ENCODE measurements at regions not wholly inside any gene's neighbourhood (a gene's known extent, or its start where the extent isn't known, plus 50 kb on each side); places are given as distances from the start of the nearest gene placed in this dataset.
"Not testable (repeated sequence)": the region's sequence is repeated elsewhere in the genome, so short reads cannot be mapped to it uniquely, and the experiment has no call there.

GRCh38 chr10:43994539-43994938, 345.9 kb upstream of the ZNF32 start:
- no peaks in the 10 kb centered on the region for H3K27me3 ChIP-seq (ENCODE audit: insufficient read depth)
- no peaks in the 10 kb centered on the region for H3K36me3 ChIP-seq (replicated peaks in 1 of 2; ENCODE audit: control insufficient read depth in 1 of 2, insufficient read depth in 2 of 2, low read length in 1 of 2)
- no peaks in the 10 kb centered on the region for H3K79me2 ChIP-seq (ENCODE audit: insufficient read depth)
- H3K9ac ChIP-seq = no peak overlapping the region
- no peaks in the 10 kb centered on the region for H3F3A ChIP-seq (replicated peaks; ENCODE audit: insufficient read depth)
- no peak overlapping the region for H3K27ac ChIP-seq (ENCODE audit: low read depth in 2 of 2, low read length in 1 of 2)
- no peaks in the 10 kb centered on the region; a peak in 2 of 4 replicates for H3K4me1 ChIP-seq (ENCODE audit: control insufficient read depth in 1 of 2, insufficient read depth in 2 of 2, low read depth in 1 of 2, low read length in 1 of 2)
- H3K9me2 ChIP-seq = no peaks in the 10 kb centered on the region
- no peaks in the 10 kb centered on the region for H4K20me1 ChIP-seq (ENCODE audit: insufficient read depth)
- no peak overlapping the region for H3K4me2 ChIP-seq
- no peak for DNase-seq
- ChIA-PET POLR2A (no interaction called here), CTCF (no interaction called here)
- WGBS (ENCODE audit: low lambda C conversion rate) = 41% methylated on average over 2 of the region's 2 CpGs
- TF ChIP-seq MEF2A (IDR thresholded peaks at IDR 0.05; ENCODE audit: borderline replicate concordance, low read depth) = no peak
- TF ChIP-seq MAX (IDR thresholded peaks at IDR 0.05; ENCODE audit: low read depth) = no peak
- no peak for TF ChIP-seq YY1 (IDR thresholded peaks at IDR 0.05; ENCODE audit: low read depth)
- no peak for TF ChIP-seq RXRA (IDR thresholded peaks at IDR 0.05; ENCODE audit: borderline replicate concordance, low read depth)
- TF ChIP-seq NRF1 (IDR thresholded peaks at IDR 0.05; ENCODE audit: low read depth, low read length) = no peak
- no peak for TF ChIP-seq RFX5 (IDR thresholded peaks at IDR 0.05; ENCODE audit: low read length)
- no peak for TF ChIP-seq PBX3 (IDR thresholded peaks at IDR 0.05)
- no peak for TF ChIP-seq EZH2phosphoT487 (IDR thresholded peaks at IDR 0.05; ENCODE audit: borderline replicate concordance, low read depth)
- TF ChIP-seq REST (IDR thresholded peaks at IDR 0.05; ENCODE audit: low read depth, low read length) = no peak
- no peak for TF ChIP-seq USF2 (IDR thresholded peaks at IDR 0.05; ENCODE audit: borderline replicate concordance, low read depth, low read length)
- TF ChIP-seq IRF3 (IDR thresholded peaks at IDR 0.05; ENCODE audit: low read depth, low read length) = no peak
- TF ChIP-seq JUND (IDR thresholded peaks at IDR 0.05) = no peak
- TF ChIP-seq RCOR1 (IDR thresholded peaks at IDR 0.05; ENCODE audit: low read length) = no peak
- TF ChIP-seq RAD21 (IDR thresholded peaks at IDR 0.05; ENCODE audit: low read length) = no peak
- no peak for TF ChIP-seq ZBTB33 (IDR thresholded peaks at IDR 0.05; ENCODE audit: borderline replicate concordance, low read depth)
- TF ChIP-seq FOXJ3 (CRISPR knock-in tag; IDR thresholded peaks at IDR 0.05) = no peak
- TF ChIP-seq TCF12 (IDR thresholded peaks at IDR 0.05) = no peak
- no peak overlapping the region for H3K4me3 ChIP-seq (ENCODE audit: low read depth in 2 of 2, low read length in 1 of 2)
- no peaks in the 10 kb centered on the region for H3K9me3 ChIP-seq
- H2AFZ ChIP-seq (ENCODE audit: low read depth) = no peak overlapping the region

- H3K9me2 ChIP-seq; H3K9me3 ChIP-seq; H3K27me3 ChIP-seq (ENCODE audit: insufficient read depth); H3F3A ChIP-seq (replicated peaks; ENCODE audit: insufficient read depth); DNase-seq; POLR2A ChIA-PET; H3K27ac ChIP-seq (ENCODE audit: low read depth in 2 of 2, low read length in 1 of 2); H3K4me1 ChIP-seq (ENCODE audit: control insufficient read depth in 1 of 2, insufficient read depth in 2 of 2, low read depth in 1 of 2, low read length in 1 of 2); H3K9ac ChIP-seq; H3K4me2 ChIP-seq; H4K20me1 ChIP-seq (ENCODE audit: insufficient read depth); H2AFZ ChIP-seq (ENCODE audit: low read depth); H3K36me3 ChIP-seq (replicated peaks in 1 of 2; ENCODE audit: control insufficient read depth in 1 of 2, insufficient read depth in 2 of 2, low read length in 1 of 2); CTCF ChIA-PET; H3K79me2 ChIP-seq (ENCODE audit: insufficient read depth); H3K4me3 ChIP-seq (ENCODE audit: low read depth in 2 of 2, low read length in 1 of 2): not testable (repeated sequence)
- 72% methylated on average over 19 of the region's 19 CpGs for WGBS (ENCODE audit: low lambda C conversion rate)
These were observed 344.1 kb upstream of the ZNF32 start for GRCh38 chr10:43992816-43993215.
